PC-3 (cell line): ENCODE measurements at regions not wholly inside any gene's neighbourhood (a gene's known extent, or its start where the extent isn't known, plus 50 kb on each side); places are given as distances from the start of the nearest gene placed in this dataset.

Experiments
- CTCF ChIP-seq: fragments of 300-600 bp; sonication (generic); conservative IDR thresholded peaks from 2 replicates; pipeline ENCODE4 v1.5.1; 2017; ENCODE audit warnings: antibody characterized with exemption, low read depth, mild to moderate bottlenecking, low read length
- EZH2phosphoT487 ChIP-seq: fragments of 300-600 bp; sonication (generic); IDR thresholded peaks from 2 replicates; pipeline ENCODE4 v1.6.1; 2018; ENCODE audit warnings: mild to moderate bottlenecking, antibody characterized with exemption, low read length, borderline replicate concordance

- TF ChIP-seq CTCF (no peak), EZH2phosphoT487 (no peak)
Observed at GRCh38 chr2:133937669-133938068, 316.2 kb upstream of the MGAT5 start.
